ENCODE measurements at regions not wholly inside any gene's neighbourhood (a gene's known extent, or its start where the extent isn't known, plus 50 kb on each side); places are given as distances from the start of the nearest gene placed in this dataset.
"Not testable (repeated sequence)": the region's sequence is repeated elsewhere in the genome, so short reads cannot be mapped to it uniquely, and the experiment has no call there.

DNA sequence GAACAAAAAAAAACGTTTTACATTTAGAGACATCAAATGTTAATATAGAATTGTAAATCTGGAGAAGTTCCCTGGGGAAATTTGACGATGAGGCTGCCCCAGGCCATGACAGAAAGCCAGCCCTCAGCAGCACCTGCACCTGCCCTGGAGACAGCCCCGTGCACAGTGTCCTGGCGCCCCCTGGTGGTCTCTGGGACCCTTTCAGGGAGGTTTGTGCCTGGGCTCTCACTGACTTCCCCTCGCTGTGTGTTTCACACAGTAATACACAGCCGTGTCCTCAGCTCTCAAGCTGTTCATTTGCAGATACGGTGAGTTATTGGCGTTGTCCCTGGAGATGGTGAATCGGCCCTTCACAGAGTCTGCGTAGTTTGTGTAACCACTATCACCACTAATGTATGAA is 385.1 kb downstream of the TP53TG3F start:
- H3K4me2 ChIP-seq (ENCODE audit: low read length); CTCF ChIA-PET; H3K9me3 ChIP-seq (ENCODE audit: control insufficient read depth in 1 of 2, insufficient read depth in 1 of 2, low read depth in 1 of 2, low read length in 2 of 2); RAD21 ChIA-PET (ENCODE audit: low non-redundant PET in 1 of 2, low total read pairs in 2 of 2, uncharacterized antibody in 2 of 2, unreplicated experiment in 2 of 2); H3K27me3 ChIP-seq (ENCODE audit: insufficient read depth, low read length); H4K20me1 ChIP-seq (ENCODE audit: insufficient read depth); H3K9ac ChIP-seq (ENCODE audit: low read length); H3K4me1 ChIP-seq (ENCODE audit: control insufficient read depth in 1 of 2, insufficient read depth in 2 of 2, low read length in 2 of 2); H3K4me3 ChIP-seq (replicated peaks in 1 of 2; ENCODE audit: low read depth in 1 of 2, low read length in 2 of 2); POLR2A ChIA-PET; H3K36me3 ChIP-seq (ENCODE audit: control insufficient read depth in 1 of 2, insufficient read depth in 2 of 2, low read length in 2 of 2); ATAC-seq; H3K27ac ChIP-seq (ENCODE audit: low read depth, low read length); H3K9me2 ChIP-seq (ENCODE audit: insufficient read depth); BruUV-seq (replicated peaks); H2AFZ ChIP-seq (ENCODE audit: low read depth, low read length, poor library complexity, severe bottlenecking); H3K79me2 ChIP-seq (ENCODE audit: insufficient read depth, low read length); intact Hi-C loops (cut with micrococcal nuclease); DNase-seq (ENCODE audit: low read depth, low spot score): not testable (repeated sequence)
- 0 out of 6 replicates have a peak, but pooled peaks of 1 of the 3 experiments have one; percentile 11 for TF ChIP-seq CTCF (IDR thresholded peaks at IDR 0.05 in 2 of 3, conservative IDR thresholded peaks at IDR 0.05 in 1 of 3; ENCODE audit: borderline replicate concordance in 1 of 3, insufficient read depth in 1 of 3, low read depth in 2 of 3, low read length in 2 of 3)

Measured in HCT116 (cell line).